ENCODE measurements at regions not wholly inside any gene's neighbourhood (a gene's known extent, or its start where the extent isn't known, plus 50 kb on each side); places are given as distances from the start of the nearest gene placed in this dataset.
"Not testable (repeated sequence)": the region's sequence is repeated elsewhere in the genome, so short reads cannot be mapped to it uniquely, and the experiment has no call there.

GRCh38 chr4:162911349-162911748, 255.3 kb downstream of the NAF1 start:
- H3K4me3 ChIP-seq: no peak overlapping the region
- H3K4me1 ChIP-seq: no peaks in the 10 kb centered on the region
- H3K9me3 ChIP-seq (replicated peaks): no peaks in the 10 kb centered on the region
- no peak for DNase-seq
- no peaks in the 10 kb centered on the region for H3K27me3 ChIP-seq
- no peak overlapping the region for H3K27ac ChIP-seq
- no peaks in the 10 kb centered on the region for H3K36me3 ChIP-seq

DNA sequence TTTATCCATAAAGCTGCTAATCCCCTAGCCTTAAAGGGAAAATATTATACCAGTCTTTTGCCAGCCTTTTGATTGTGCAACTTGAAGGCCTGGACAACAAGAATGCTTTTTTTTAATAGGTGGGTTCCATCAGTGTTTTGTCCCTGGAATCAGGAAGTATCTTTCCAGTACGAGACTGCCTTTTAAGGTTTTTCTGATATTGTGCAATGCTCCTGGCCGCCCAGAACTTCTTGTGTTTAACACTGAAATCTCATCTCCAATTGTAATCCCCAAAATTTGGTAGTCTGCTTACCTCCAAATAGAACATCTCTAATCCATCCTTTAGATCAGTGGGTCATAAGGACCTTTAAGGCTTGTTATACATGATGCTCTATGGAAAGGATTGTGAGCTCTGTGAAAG, 256.7 kb downstream of the NAF1 start:
- H3K27ac ChIP-seq: no peak overlapping the region
- no peaks in the 10 kb centered on the region for H3K27me3 ChIP-seq
- H3K36me3 ChIP-seq: no peaks in the 10 kb centered on the region
- H3K9me3 ChIP-seq (replicated peaks): no peaks in the 10 kb centered on the region
- H3K4me1 ChIP-seq: no peaks in the 10 kb centered on the region
- no peak overlapping the region for H3K4me3 ChIP-seq
- no peak for DNase-seq

- H3K36me3 ChIP-seq: no peaks in the 10 kb centered on the region
- no peak overlapping the region for H3K4me3 ChIP-seq
- no peaks in the 10 kb centered on the region for H3K4me1 ChIP-seq
- no peaks in the 10 kb centered on the region for H3K9me3 ChIP-seq (replicated peaks)
- DNase-seq: no peak
- H3K27me3 ChIP-seq: no peaks in the 10 kb centered on the region
- no peak overlapping the region for H3K27ac ChIP-seq
Measured at GRCh38 chr4:162894387-162894786, 272.3 kb downstream of the NAF1 start.

DNA sequence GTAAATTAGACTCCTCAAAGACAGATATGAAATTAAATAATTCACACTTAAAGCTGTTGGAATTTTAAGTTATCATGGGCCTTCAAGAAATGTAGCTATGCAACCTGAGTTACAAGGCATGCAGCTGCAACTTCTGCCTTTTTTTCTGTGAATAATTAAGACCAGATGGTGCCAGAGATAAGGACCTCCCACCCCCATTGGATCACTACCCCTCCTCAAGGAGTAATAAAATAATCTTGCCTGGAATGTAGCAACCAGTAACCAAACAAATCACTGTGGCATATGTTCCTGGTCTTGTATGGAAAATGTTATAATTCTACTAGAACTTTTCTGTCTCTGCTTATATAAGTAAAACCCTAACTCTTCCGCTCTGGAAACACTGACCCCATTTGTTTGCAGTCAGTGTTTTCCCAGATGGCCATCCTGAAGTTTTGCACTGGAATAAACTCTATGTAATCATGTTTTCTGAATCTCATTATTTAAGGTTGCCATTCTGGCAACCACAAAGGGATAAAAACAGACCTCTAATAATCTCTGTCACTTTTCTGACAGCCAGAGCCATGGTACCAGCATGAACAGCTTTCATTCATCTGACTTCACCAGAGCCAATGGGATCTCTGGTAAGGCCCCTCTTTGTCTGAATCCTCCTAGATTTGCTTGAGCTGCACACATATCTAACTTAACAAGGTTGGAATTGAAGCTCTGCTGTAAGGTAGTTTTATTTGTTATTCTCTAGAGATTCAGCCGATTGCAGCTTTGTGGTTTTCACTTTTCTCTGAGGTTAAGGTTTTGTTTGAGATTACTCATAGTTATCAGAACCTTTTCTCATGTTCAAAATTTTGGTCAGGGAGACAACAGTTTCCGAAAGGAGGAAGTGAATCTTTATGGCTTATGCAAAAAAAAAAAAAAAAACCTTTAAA, 274.6 kb downstream of the NAF1 start:
- H3K4me1 ChIP-seq: no peaks in the 10 kb centered on the region
- DNase-seq: no peak
- no peaks in the 10 kb centered on the region for H3K9me3 ChIP-seq (replicated peaks)
- no peak overlapping the region for H3K4me3 ChIP-seq
- H3K36me3 ChIP-seq: no peaks in the 10 kb centered on the region
- H3K27ac ChIP-seq: no peak overlapping the region
- no peaks in the 10 kb centered on the region for H3K27me3 ChIP-seq

GRCh38 chr4:162878096-162878495, 288.6 kb downstream of the NAF1 start:
- Histone ChIP-seq H3K4me3 (no peak overlapping the region), H3K27me3 (no peaks in the 10 kb centered on the region), H3K36me3 (no peaks in the 10 kb centered on the region), H3K27ac (no peak overlapping the region), H3K9me3 (replicated peaks) (no peaks in the 10 kb centered on the region), H3K4me1 (no peaks in the 10 kb centered on the region)
- no peak for DNase-seq

- Histone ChIP-seq H3K36me3 (no peaks in the 10 kb centered on the region), H3K4me1 (no peaks in the 10 kb centered on the region), H3K4me3 (no peak overlapping the region), H3K27ac (no peak overlapping the region), H3K9me3 (replicated peaks) (no peaks in the 10 kb centered on the region), H3K27me3 (no peaks in the 10 kb centered on the region)
- DNase-seq: no peak
Measured at GRCh38 chr4:162874748-162875147, 291.9 kb downstream of the NAF1 start.

- H3K27ac ChIP-seq: no peak overlapping the region
- H3K36me3 ChIP-seq: no peaks in the 10 kb centered on the region
- H3K4me1 ChIP-seq: no peaks in the 10 kb centered on the region
- no peak overlapping the region for H3K4me3 ChIP-seq
- H3K27me3 ChIP-seq: no peaks in the 10 kb centered on the region
- H3K9me3 ChIP-seq (replicated peaks): no peaks in the 10 kb centered on the region
- no peak for DNase-seq
Measured at GRCh38 chr4:162871990-162872389, 294.7 kb downstream of the NAF1 start.

GRCh38 chr4:162869157-162869556, 297.5 kb downstream of the NAF1 start:
- H3K4me1 ChIP-seq: no peaks in the 10 kb centered on the region
- DNase-seq: no peak
- no peak overlapping the region for H3K27ac ChIP-seq
- no peak overlapping the region for H3K4me3 ChIP-seq
- H3K9me3 ChIP-seq (replicated peaks): no peaks in the 10 kb centered on the region
- H3K27me3 ChIP-seq: no peaks in the 10 kb centered on the region
- H3K36me3 ChIP-seq: no peaks in the 10 kb centered on the region

DNA sequence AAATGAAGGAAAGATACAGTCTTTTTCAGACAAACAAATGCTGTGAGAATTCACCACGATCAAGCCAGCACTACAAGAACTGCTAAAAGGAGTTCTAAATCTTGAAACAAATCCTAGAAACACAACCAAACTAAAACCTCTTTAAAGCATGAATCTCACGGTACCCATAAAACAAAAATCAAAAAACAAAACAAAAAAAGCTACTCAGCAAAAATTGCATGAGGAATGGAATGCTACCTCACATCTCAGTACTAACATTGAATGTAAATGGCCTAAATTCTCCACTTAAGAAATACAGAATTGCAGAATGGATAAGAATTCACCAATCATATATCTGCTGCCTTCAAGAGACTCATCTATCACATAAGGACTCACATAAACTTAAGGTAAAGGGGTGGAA, 300.1 kb downstream of the NAF1 start:
- no peak for DNase-seq
- no peaks in the 10 kb centered on the region for H3K27me3 ChIP-seq
- H3K4me3 ChIP-seq: no peak overlapping the region
- H3K4me1 ChIP-seq: no peaks in the 10 kb centered on the region
- no peak overlapping the region for H3K27ac ChIP-seq
- H3K36me3 ChIP-seq: no peaks in the 10 kb centered on the region
- no peaks in the 10 kb centered on the region for H3K9me3 ChIP-seq (replicated peaks)

GRCh38 chr4:162865102-162865501, 301.6 kb downstream of the NAF1 start:
- Histone ChIP-seq H3K4me1 (no peaks in the 10 kb centered on the region), H3K4me3 (no peak overlapping the region)
- DNase-seq: peak in 1 of 2 experiments; percentile 10

DNA sequence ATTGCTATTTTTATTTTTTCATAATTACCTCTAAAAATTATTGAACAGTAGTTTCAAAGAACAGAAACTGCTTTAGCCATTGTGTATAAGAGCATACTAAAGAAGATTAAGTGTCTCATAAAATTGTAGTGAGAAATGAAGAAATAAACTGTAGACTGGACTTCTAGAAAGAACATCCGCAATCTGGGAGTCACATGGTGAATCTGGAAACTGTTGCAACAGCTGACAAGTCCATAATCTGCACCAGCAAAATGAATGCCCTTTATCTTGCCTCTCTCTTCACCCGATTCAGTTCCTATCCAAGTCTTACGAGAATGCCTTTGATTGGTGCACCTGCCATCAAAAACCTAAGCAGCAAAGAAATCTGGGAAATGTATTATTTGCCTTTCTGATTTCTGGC, 312.9 kb downstream of the NAF1 start:
- Histone ChIP-seq H3K27me3 (no peaks in the 10 kb centered on the region), H3K4me1 (no peaks in the 10 kb centered on the region), H3K36me3 (no peaks in the 10 kb centered on the region), H3K27ac (no peak overlapping the region), H3K4me3 (no peak overlapping the region), H3K9me3 (replicated peaks) (no peaks in the 10 kb centered on the region)
- no peak for DNase-seq

More at GRCh38 chr4:162865102-162865501, 301.6 kb downstream of the NAF1 start:
- Histone ChIP-seq H3K36me3 (no peaks in the 10 kb centered on the region), H3K27me3 (no peaks in the 10 kb centered on the region), H3K27ac (no peak overlapping the region), H3K9me3 (replicated peaks) (no peaks in the 10 kb centered on the region)

DNA sequence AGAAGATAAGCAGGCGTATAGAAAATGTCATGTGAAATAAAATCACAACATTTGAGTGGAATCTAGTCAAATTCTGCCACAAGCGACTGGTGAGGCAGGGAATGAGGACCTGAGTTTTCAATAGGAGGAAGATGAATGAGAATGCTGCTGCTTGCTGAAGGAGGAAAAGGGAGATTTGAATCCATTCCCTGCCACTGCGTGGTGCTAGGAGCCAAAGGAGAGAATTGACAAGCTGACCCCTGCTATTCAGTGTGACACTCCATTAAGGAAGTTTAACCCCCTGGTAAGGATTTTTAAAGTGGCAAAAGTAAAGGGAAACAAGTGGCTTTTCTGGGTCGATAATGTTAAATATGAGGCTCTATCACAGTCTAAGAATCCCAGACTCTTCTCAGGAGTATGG, 314.0 kb downstream of the NAF1 start:
- Histone ChIP-seq H3K27me3 (no peaks in the 10 kb centered on the region), H3K36me3 (no peaks in the 10 kb centered on the region), H3K4me1 (no peaks in the 10 kb centered on the region), H3K4me3 (no peak overlapping the region), H3K27ac (no peak overlapping the region), H3K9me3 (replicated peaks) (no peaks in the 10 kb centered on the region)
- no peak for DNase-seq

DNA sequence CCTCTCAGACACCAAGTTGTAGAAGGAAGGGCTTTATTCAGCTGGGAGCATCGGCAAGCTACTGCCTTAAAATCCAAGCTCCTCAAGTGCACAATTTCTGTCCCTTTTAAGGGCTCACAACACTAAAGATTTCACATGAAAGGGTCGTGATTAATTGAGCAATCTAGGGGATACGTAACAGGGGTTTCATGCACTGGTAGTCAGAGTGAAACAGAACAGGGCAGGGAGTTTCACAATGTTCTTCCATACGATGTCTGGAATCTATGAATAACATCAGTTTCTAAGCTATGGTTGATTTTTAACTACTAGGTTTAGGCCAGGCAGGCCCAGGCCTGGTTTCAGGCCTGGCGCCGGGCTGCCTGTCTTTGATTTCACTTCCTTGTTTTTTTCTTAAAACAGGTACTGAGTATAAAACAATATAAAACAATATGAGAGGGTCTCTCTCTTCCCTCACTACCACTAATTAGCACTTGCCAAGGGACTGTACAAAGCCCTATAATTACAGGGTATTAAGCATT, 315.4 kb downstream of the NAF1 start:
- H3K9me3 ChIP-seq (replicated peaks); H3K4me1 ChIP-seq; H3K27ac ChIP-seq; H3K4me3 ChIP-seq; H3K27me3 ChIP-seq; DNase-seq; H3K36me3 ChIP-seq: not testable (repeated sequence)

DNA sequence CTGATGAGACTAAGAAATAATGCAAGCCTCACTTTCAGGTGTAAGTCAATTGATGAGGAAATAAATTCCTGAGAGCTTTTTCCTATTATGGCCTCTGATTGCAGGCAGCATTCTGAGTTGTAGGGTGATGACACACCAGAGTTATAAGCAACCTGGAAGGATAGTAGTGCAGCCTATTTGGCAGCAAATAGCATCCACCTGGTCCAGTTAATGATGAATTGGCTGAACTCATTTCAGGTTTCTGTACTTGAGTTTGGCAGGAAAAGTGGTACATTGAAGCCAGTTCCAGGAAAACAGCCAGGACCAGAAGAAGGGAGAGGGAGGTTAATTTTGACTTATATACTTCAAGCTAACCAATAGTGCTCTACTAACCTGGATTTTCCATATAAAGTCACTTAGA, 316.8 kb downstream of the NAF1 start:
- DNase-seq: no peak
- H3K4me1 ChIP-seq: no peaks in the 10 kb centered on the region
- no peaks in the 10 kb centered on the region for H3K36me3 ChIP-seq
- no peak overlapping the region for H3K4me3 ChIP-seq
- no peaks in the 10 kb centered on the region for H3K9me3 ChIP-seq (replicated peaks)
- H3K27me3 ChIP-seq: no peaks in the 10 kb centered on the region
- H3K27ac ChIP-seq: no peak overlapping the region

- DNase-seq: no peak
- Histone ChIP-seq H3K4me3 (no peak overlapping the region), H3K9me3 (replicated peaks) (no peaks in the 10 kb centered on the region), H3K36me3 (no peaks in the 10 kb centered on the region), H3K4me1 (no peaks in the 10 kb centered on the region), H3K27me3 (no peaks in the 10 kb centered on the region), H3K27ac (no peak overlapping the region)
Measured at GRCh38 chr4:162847945-162848549, 318.6 kb downstream of the NAF1 start.
